Smooth muscle cell (in vitro differentiated cells): ENCODE measurements at regions not wholly inside any gene's neighbourhood (a gene's known extent, or its start where the extent isn't known, plus 50 kb on each side); places are given as distances from the start of the nearest gene placed in this dataset.

Source experiments
- DNase-seq: peaks from one replicate; lab custom pipeline; 2025; ENCODE audit not compliant: unreplicated experiment; lab: John Stamatoyannopoulos, UW
- H2AFZ ChIP-seq: fragments of 200-600 bp; sonication (generic); 2 replicates; pipeline ENCODE4 v1.6.0; 2016; ENCODE audit warnings: antibody characterized with exemption, low read depth, mild to moderate bottlenecking
- H3F3A ChIP-seq: fragments of 200-600 bp; sonication (generic); 2 replicates; pipeline ENCODE4 v1.6.0; 2017; ENCODE audit warnings: antibody characterized with exemption, low read depth
- H3K27ac ChIP-seq: fragments of 200-600 bp; sonication (generic); 2 replicates; pipeline ENCODE4 v1.5.1; 2016; ENCODE audit warnings: low read depth, mild to moderate bottlenecking
- H3K27me3 ChIP-seq: fragments of 200-600 bp; sonication (generic); 2 replicates; pipeline ENCODE4 v1.6.1; 2016; ENCODE audit warnings: low read depth, mild to moderate bottlenecking
- H3K36me3 ChIP-seq: fragments of 200-600 bp; sonication (generic); 2 replicates; pipeline ENCODE4 v1.5.1; 2016; ENCODE audit warnings: low read depth
- H3K4me1 ChIP-seq: fragments of 200-600 bp; sonication (generic); 2 replicates; pipeline ENCODE4 v1.5.1; 2016; ENCODE audit warnings: low read depth
- H3K4me2 ChIP-seq: fragments of 200-600 bp; sonication (generic); 2 replicates; pipeline ENCODE4 v1.6.0; 2016; ENCODE audit warnings: mild to moderate bottlenecking
- H3K4me3 ChIP-seq: fragments of 200-600 bp; sonication (generic); 2 replicates; pipeline ENCODE4 v1.5.1; 2016; ENCODE audit warnings: mild to moderate bottlenecking
- H3K79me2 ChIP-seq: fragments of 200-600 bp; sonication (generic); 2 replicates; pipeline ENCODE4 v1.6.0; 2016; ENCODE audit warnings: low read depth, mild to moderate bottlenecking
- H3K9ac ChIP-seq: fragments of 200-600 bp; sonication (generic); 2 replicates; pipeline ENCODE4 v1.6.0; 2016; ENCODE audit warnings: low read depth
- H3K9me3 ChIP-seq: fragments of 200-600 bp; sonication (generic); replicated peaks from 2 replicates; pipeline ENCODE4 v1.5.1; 2016; ENCODE audit warnings: low read depth
- H4K20me1 ChIP-seq: fragments of 200-600 bp; sonication (generic); 2 replicates; pipeline ENCODE4 v1.6.0; 2016; ENCODE audit warnings: low read depth
- WGBS: methylation state at CpG from one replicate; pipeline ENCODE4 v1.1.7; 2016; ENCODE audit warnings: low lambda C conversion rate; 5-methylcytosine and 5-hydroxymethylcytosine counted together
- TF ChIP-seq, protein P1 (sequence below): fragments of 200-600 bp; sonication (generic); IDR thresholded peaks from 2 replicates; pipeline ENCODE4 v1.5.1; 2017; ENCODE audit warnings: borderline replicate concordance, mild to moderate bottlenecking, antibody characterized with exemption; ENCODE audit not compliant: insufficient read depth, poor library complexity, severe bottlenecking

GRCh38 chr20:50355590-50356524 is 154.3 kb upstream of the PTPN1 start:
- H3K4me2 ChIP-seq = no peak overlapping the region

GRCh38 chr20:50356525-50356885 is 153.7 kb upstream of the PTPN1 start:
- Histone ChIP-seq H3F3A (no peaks in the 10 kb centered on the region), H3K9me3 (no peaks in the 10 kb centered on the region), H3K4me2 (no peak overlapping the region), H2AFZ (no peak overlapping the region), H3K79me2 (no peaks in the 10 kb centered on the region), H3K4me3 (no peak overlapping the region), H4K20me1 (no peaks in the 10 kb centered on the region), H3K36me3 (no peaks in the 10 kb centered on the region), H3K9ac (no peak overlapping the region), H3K4me1 (no peaks in the 10 kb centered on the region), H3K27ac (no peak overlapping the region), H3K27me3 (no peaks in the 10 kb centered on the region)
- no peak for DNase-seq
- 85% methylated on average over 14 of the region's 14 CpGs for WGBS
- TF ChIP-seq, protein P1, sequence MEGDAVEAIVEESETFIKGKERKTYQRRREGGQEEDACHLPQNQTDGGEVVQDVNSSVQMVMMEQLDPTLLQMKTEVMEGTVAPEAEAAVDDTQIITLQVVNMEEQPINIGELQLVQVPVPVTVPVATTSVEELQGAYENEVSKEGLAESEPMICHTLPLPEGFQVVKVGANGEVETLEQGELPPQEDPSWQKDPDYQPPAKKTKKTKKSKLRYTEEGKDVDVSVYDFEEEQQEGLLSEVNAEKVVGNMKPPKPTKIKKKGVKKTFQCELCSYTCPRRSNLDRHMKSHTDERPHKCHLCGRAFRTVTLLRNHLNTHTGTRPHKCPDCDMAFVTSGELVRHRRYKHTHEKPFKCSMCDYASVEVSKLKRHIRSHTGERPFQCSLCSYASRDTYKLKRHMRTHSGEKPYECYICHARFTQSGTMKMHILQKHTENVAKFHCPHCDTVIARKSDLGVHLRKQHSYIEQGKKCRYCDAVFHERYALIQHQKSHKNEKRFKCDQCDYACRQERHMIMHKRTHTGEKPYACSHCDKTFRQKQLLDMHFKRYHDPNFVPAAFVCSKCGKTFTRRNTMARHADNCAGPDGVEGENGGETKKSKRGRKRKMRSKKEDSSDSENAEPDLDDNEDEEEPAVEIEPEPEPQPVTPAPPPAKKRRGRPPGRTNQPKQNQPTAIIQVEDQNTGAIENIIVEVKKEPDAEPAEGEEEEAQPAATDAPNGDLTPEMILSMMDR = no peak

More at GRCh38 chr20:50355590-50356524, 154.3 kb upstream of the PTPN1 start:
- H3K4me1 ChIP-seq = no peaks in the 10 kb centered on the region
- DNase-seq = no peak
- H3K27ac ChIP-seq = no peak overlapping the region
- H3F3A ChIP-seq = no peaks in the 10 kb centered on the region
- 89% methylated on average over 12 of the region's 12 CpGs for WGBS
- H4K20me1 ChIP-seq = no peaks in the 10 kb centered on the region
- H3K27me3 ChIP-seq = no peaks in the 10 kb centered on the region
- H3K79me2 ChIP-seq = no peaks in the 10 kb centered on the region
- no peaks in the 10 kb centered on the region for H3K36me3 ChIP-seq
- no peaks in the 10 kb centered on the region for H3K9me3 ChIP-seq
- H3K9ac ChIP-seq = no peak overlapping the region
- no peak overlapping the region for H2AFZ ChIP-seq
- TF ChIP-seq, protein P1 = no peak
- no peak overlapping the region for H3K4me3 ChIP-seq

DNA sequence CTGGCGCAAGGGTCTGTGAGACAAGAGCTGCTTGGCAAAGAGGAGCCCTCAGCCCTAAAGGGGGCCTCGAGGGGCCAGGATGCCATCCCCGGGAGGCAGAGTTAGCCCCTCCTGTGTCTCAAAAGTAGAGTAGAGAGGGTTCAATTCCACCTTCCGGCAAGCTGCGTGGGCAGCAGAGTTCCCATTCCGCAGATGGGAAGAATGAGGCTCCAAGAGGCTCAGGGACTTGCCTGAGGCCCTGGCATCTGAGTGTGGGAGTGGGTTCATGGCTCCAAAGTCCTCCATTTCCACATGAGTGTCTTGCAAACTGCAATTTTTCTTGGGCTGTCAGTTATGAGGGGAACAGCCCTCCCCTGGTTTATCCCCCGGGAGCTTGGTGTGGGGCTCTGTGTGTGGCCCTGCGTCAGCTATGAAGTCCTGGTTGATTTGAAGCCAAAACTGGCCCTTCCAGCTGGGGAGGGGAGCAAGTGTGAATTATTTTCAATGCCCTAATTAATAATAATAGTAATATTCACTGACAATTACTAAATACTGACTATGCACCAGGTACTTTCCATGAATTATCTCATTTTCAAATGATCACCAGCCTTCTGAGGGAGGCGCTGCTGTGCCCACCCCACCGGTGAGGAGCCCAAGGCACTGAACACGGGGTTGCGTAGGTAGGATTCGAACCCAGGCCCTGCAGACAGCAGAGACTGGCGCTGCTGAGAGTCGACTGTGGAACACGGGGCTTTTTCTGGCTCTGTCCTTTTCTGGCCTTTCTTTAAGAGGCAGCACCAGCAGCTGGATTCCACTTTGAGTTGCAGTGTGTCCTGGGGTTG is 153.0 kb upstream of the PTPN1 start:
- 92% methylated on average over 16 of the region's 16 CpGs for WGBS
- Histone ChIP-seq H3K27me3 (no peaks in the 10 kb centered on the region), H3K27ac (no peak overlapping the region), H3F3A (no peaks in the 10 kb centered on the region), H3K36me3 (no peaks in the 10 kb centered on the region), H3K4me3 (no peak overlapping the region), H3K4me1 (no peaks in the 10 kb centered on the region), H3K79me2 (no peaks in the 10 kb centered on the region), H3K4me2 (no peak overlapping the region), H4K20me1 (no peaks in the 10 kb centered on the region), H2AFZ (no peak overlapping the region), H3K9ac (no peak overlapping the region), H3K9me3 (no peaks in the 10 kb centered on the region)
- no peak for DNase-seq
- TF ChIP-seq, protein P1 = no peak
